ENCODE measurements at regions not wholly inside any gene's neighbourhood (a gene's known extent, or its start where the extent isn't known, plus 50 kb on each side); places are given as distances from the start of the nearest gene placed in this dataset.

GRCh38 chr4:149885896-149886295, 70.3 kb upstream of the IQCM start:
- Histone ChIP-seq H3K27ac (ENCODE audit: control insufficient read depth, insufficient read depth) (no peak overlapping the region), H3K79me2 (ENCODE audit: control insufficient read depth, insufficient read depth, low read length) (no peaks in the 10 kb centered on the region), H3K4me2 (ENCODE audit: control insufficient read depth, insufficient read depth) (no peak overlapping the region), H3K27me3 (replicated peaks in 1 of 2; ENCODE audit: control insufficient read depth in 2 of 2, insufficient read depth in 2 of 2, low read length in 1 of 2) (no peaks in the 10 kb centered on the region; a peak in 1 of 4 replicates), H4K20me1 (ENCODE audit: control insufficient read depth, insufficient read depth) (no peaks in the 10 kb centered on the region), H3K9ac (ENCODE audit: control insufficient read depth, insufficient read depth, low read length) (no peak overlapping the region), H3K36me3 (ENCODE audit: control insufficient read depth in 2 of 2, insufficient read depth in 2 of 2, low read length in 1 of 2) (no peaks in the 10 kb centered on the region), H2AFZ (ENCODE audit: control insufficient read depth, low read depth, low read length) (no peak overlapping the region), H3K4me3 (no peak overlapping the region), H3K4me1 (ENCODE audit: control insufficient read depth, insufficient read depth, low read length) (no peaks in the 10 kb centered on the region), H3K9me3 (replicated peaks; ENCODE audit: control insufficient read depth, insufficient read depth, low read length) (no peaks in the 10 kb centered on the region)
- ChIA-PET SMC1A (ENCODE audit: uncharacterized antibody, unreplicated experiment) (no interaction called here), RAD21 (ENCODE audit: unreplicated experiment) (no interaction called here), CTCF (interaction anchor here (0.6 kb wide), 1 partner anchor 147 kb away, joined by 4 read pairs; no protein-coding TSS in a partner anchor), POLR2A (no interaction called here)
- no TSS peak for BruUV-seq (replicated peaks)
- DNase-seq (ENCODE audit: low read depth, low spot score) (no peak), ATAC-seq (no peak), FAIRE-seq (no peak)
- TF ChIP-seq SMAD5 (IDR thresholded peaks at IDR 0.05; ENCODE audit: low read depth) (no peak), PAX5 (IDR thresholded peaks at IDR 0.05; ENCODE audit: borderline replicate concordance, low read depth, low read length) (no peak), JUND (IDR thresholded peaks at IDR 0.05; ENCODE audit: low read depth, low read length) (no peak)
- in situ Hi-C loops (cut with MboI) = no loop called here
- intact Hi-C loops (cut with micrococcal nuclease; ENCODE audit: unreplicated experiment) = no loop called here

- in situ Hi-C loops (cut with MboI) = no loop called here
- H3K4me1 ChIP-seq (ENCODE audit: control insufficient read depth, insufficient read depth, low read length) = no peaks in the 10 kb centered on the region
- ChIA-PET POLR2A (no interaction called here), RAD21 (ENCODE audit: unreplicated experiment) (no interaction called here), SMC1A (ENCODE audit: uncharacterized antibody, unreplicated experiment) (no interaction called here), CTCF (interaction anchor here (0.6 to 0.7 kb wide), 2 partner anchors 20 to 390 kb away, joined by 3 to 4 read pairs; no protein-coding TSS in a partner anchor)
- H3K9ac ChIP-seq (ENCODE audit: control insufficient read depth, insufficient read depth, low read length) = no peak overlapping the region
- no peaks in the 10 kb centered on the region for H3K36me3 ChIP-seq (ENCODE audit: control insufficient read depth in 2 of 2, insufficient read depth in 2 of 2, low read length in 1 of 2)
- ATAC-seq (no peak), FAIRE-seq (no peak), DNase-seq (ENCODE audit: low read depth, low spot score) (no peak)
- TF ChIP-seq BACH1 (IDR thresholded peaks at IDR 0.05; ENCODE audit: borderline replicate concordance) = no peak
- TF ChIP-seq ASH2L (IDR thresholded peaks at IDR 0.05; ENCODE audit: borderline replicate concordance, low read depth) = no peak
- no peak for TF ChIP-seq POU2F2 (IDR thresholded peaks at IDR 0.05; ENCODE audit: borderline replicate concordance, low read depth, low read length)
- no peak for TF ChIP-seq HSF1 (IDR thresholded peaks at IDR 0.05; ENCODE audit: low read depth, low read length)
- H3K79me2 ChIP-seq (ENCODE audit: control insufficient read depth, insufficient read depth, low read length) = no peaks in the 10 kb centered on the region
- H3K27ac ChIP-seq (ENCODE audit: control insufficient read depth, insufficient read depth) = no peak overlapping the region
- H3K4me3 ChIP-seq = no peak overlapping the region
- intact Hi-C loops (cut with micrococcal nuclease; ENCODE audit: unreplicated experiment) = no loop called here
- no peaks in the 10 kb centered on the region for H3K9me3 ChIP-seq (replicated peaks; ENCODE audit: control insufficient read depth, insufficient read depth, low read length)
- H4K20me1 ChIP-seq (ENCODE audit: control insufficient read depth, insufficient read depth) = no peaks in the 10 kb centered on the region
- no peak overlapping the region for H2AFZ ChIP-seq (ENCODE audit: control insufficient read depth, low read depth, low read length)
- no peak overlapping the region for H3K4me2 ChIP-seq (ENCODE audit: control insufficient read depth, insufficient read depth)
- WGBS (ENCODE audit: insufficient coverage, insufficient replicate concordance, low lambda C conversion rate, missing lambda C conversion rate) = 23% methylated on average over 3 of the region's 3 CpGs
- no peaks in the 10 kb centered on the region; a peak in 1 of 4 replicates for H3K27me3 ChIP-seq (replicated peaks in 1 of 2; ENCODE audit: control insufficient read depth in 2 of 2, insufficient read depth in 2 of 2, low read length in 1 of 2)
- no TSS peak for BruUV-seq (replicated peaks)
Observed at GRCh38 chr4:149886786-149887490, 71.3 kb upstream of the IQCM start.

Measured in GM12878 (cell line).